ENCODE measurements at regions not wholly inside any gene's neighbourhood (a gene's known extent, or its start where the extent isn't known, plus 50 kb on each side); places are given as distances from the start of the nearest gene placed in this dataset.

- no peak for DNase-seq (ENCODE audit: low spot score)
Observed at GRCh38 chr4:4599481-4600275, 57.8 kb upstream of the STX18 start.

GRCh38 chr4:4598851-4599411 lies 57.1 kb upstream of the STX18 start:
- DNase-seq (ENCODE audit: low spot score) = no peak

- DNase-seq (ENCODE audit: low spot score) = no peak
Observed at GRCh38 chr4:4596720-4597119, 54.9 kb upstream of the STX18 start.

GRCh38 chr4:4595252-4595651 lies 53.4 kb upstream of the STX18 start:
- no peak for DNase-seq (ENCODE audit: low spot score)

GRCh38 chr4:4594285-4594920 lies 52.6 kb upstream of the STX18 start:
- no peak for DNase-seq (ENCODE audit: low spot score)

- DNase-seq (ENCODE audit: low spot score) = no peak
Observed at GRCh38 chr4:4593596-4594284, 51.9 kb upstream of the STX18 start.

GRCh38 chr4:4592414-4592813 lies 50.6 kb upstream of the STX18 start:
- DNase-seq (ENCODE audit: low spot score) = no peak
